ENCODE measurements at regions not wholly inside any gene's neighbourhood (a gene's known extent, or its start where the extent isn't known, plus 50 kb on each side); places are given as distances from the start of the nearest gene placed in this dataset.

DNA sequence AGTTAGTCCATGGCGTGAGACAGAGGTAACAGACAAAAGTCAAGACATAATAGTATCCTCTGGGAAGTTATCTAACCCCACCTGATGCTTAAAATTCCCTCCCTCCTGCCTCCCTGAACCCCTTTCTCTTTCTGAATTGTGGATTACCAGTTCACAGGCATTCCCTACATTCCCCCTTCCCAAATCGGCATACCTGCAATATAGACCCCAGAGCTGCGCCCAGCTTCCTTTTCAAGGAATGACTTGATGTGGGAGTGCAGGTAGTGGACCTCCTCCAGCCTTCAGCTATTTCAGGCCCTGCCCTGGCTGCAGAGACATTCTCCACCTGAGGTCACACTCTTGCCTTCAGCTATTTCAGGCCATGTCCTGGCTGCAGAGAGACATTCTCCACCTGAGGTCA lies 111.1 kb upstream of the KLF7 start:
- TF ChIP-seq, protein P1, sequence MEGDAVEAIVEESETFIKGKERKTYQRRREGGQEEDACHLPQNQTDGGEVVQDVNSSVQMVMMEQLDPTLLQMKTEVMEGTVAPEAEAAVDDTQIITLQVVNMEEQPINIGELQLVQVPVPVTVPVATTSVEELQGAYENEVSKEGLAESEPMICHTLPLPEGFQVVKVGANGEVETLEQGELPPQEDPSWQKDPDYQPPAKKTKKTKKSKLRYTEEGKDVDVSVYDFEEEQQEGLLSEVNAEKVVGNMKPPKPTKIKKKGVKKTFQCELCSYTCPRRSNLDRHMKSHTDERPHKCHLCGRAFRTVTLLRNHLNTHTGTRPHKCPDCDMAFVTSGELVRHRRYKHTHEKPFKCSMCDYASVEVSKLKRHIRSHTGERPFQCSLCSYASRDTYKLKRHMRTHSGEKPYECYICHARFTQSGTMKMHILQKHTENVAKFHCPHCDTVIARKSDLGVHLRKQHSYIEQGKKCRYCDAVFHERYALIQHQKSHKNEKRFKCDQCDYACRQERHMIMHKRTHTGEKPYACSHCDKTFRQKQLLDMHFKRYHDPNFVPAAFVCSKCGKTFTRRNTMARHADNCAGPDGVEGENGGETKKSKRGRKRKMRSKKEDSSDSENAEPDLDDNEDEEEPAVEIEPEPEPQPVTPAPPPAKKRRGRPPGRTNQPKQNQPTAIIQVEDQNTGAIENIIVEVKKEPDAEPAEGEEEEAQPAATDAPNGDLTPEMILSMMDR (IDR thresholded peaks at IDR 0.05) = no peak
- TF ChIP-seq POLR2A (IDR thresholded peaks at IDR 0.05) = no peak

All from uterus (tissue), 2 donors.